OCI-LY1 (cell line): ENCODE measurements at regions not wholly inside any gene's neighbourhood (a gene's known extent, or its start where the extent isn't known, plus 50 kb on each side); places are given as distances from the start of the nearest gene placed in this dataset.

Experiments
- CTCF ChIP-seq: fragments of 200-600 bp; sonication (generic), shearing (Covaris generic); IDR thresholded peaks from 2 replicates; pipeline ENCODE4 v1.5.1; 2017; ENCODE audit warnings: mild to moderate bottlenecking, antibody characterized with exemption, low read length, moderate library complexity, mixed read lengths
- EZH2 ChIP-seq: fragments of 200-600 bp; sonication (generic), shearing (Covaris generic); IDR thresholded peaks from 2 replicates; pipeline ENCODE4 v1.8.0; 2017; ENCODE audit warnings: borderline replicate concordance, mixed run types, mild to moderate bottlenecking, antibody characterized with exemption, low read length, moderate library complexity, mixed read lengths

DNA sequence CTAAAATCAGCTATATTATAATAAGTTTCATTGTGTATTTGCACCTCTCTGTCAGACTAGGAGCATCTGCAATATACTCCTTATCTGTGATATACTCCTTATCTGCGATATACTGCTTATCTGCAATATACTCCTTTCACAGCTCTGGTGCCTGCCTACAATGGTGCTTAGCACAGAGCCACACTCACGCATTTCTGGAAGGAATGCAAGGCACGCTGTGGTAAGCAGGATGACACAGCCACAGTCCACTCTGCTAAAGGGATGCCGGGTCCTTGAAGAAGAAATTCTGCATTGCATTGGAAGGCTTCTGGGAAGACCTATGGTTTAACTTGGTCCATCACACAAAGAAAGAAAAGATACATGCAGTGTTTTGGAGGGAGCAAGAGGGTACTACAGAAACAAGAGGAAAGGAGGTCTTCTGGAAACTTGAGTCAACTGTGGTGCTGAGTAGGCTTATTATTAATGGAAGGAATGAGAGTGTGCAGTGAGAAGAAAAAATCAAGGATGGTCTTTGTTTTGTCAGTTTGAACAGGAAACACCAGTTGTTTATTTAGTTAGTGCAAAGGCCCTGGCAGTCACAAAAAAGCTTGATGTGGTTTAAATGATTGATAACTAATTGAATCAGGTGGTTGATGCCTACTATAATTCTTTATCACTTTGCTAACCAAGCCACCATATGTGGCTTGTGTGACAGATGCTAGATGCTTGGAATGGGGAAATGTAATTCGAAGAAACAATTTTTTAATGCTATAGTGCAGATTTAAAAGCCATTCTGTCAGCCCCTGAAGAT lies 342.3 kb downstream of the GRXCR1 start:
- TF ChIP-seq CTCF (no peak), EZH2 (no peak)
